Dermis blood vessel endothelial cell (primary cell): ENCODE measurements at regions not wholly inside any gene's neighbourhood (a gene's known extent, or its start where the extent isn't known, plus 50 kb on each side); places are given as distances from the start of the nearest gene placed in this dataset.
"Not testable (repeated sequence)": the region's sequence is repeated elsewhere in the genome, so short reads cannot be mapped to it uniquely, and the experiment has no call there.

Source experiments
- DNase-seq: peaks from one replicate; pipeline ENCODE4 v3.0.0; 2010

GRCh38 chr4:101415962-101416361 lies 68.6 kb upstream of the PPP3CA start:
- DNase-seq = no peak

GRCh38 chr4:101414496-101414895 lies 67.2 kb upstream of the PPP3CA start:
- peak; percentile 60 for DNase-seq

GRCh38 chr4:101411926-101412325 lies 64.6 kb upstream of the PPP3CA start:
- DNase-seq = no peak

- not testable (repeated sequence) for DNase-seq
These were observed 64.1 kb upstream of the PPP3CA start for GRCh38 chr4:101411281-101411910.

GRCh38 chr4:101400096-101400495 lies 52.8 kb upstream of the PPP3CA start:
- no peak for DNase-seq

GRCh38 chr4:101398807-101399206 lies 51.5 kb upstream of the PPP3CA start:
- no peak for DNase-seq
